HepG2 (cell line): ENCODE measurements at regions not wholly inside any gene's neighbourhood (a gene's known extent, or its start where the extent isn't known, plus 50 kb on each side); places are given as distances from the start of the nearest gene placed in this dataset.

Experiments used
- EP300 ChIP-seq, 3 experiments: sonication (generic) in 1 of 3; formaldehyde crosslinking in 1 of 3; IDR thresholded peaks; 2 replicates each; pipeline versions ENCODE4 v1.5.1 to v1.6.1; 2011 to 2020; ENCODE audit warnings: low read depth in 2 of 3, low read length in 2 of 3, borderline replicate concordance in 1 of 3, improper control_type of control experiment in 1 of 3, mild to moderate bottlenecking in 1 of 3, missing genetic modification reagents in 1 of 3, moderate library complexity in 1 of 3
- HNRNPLL ChIP-seq: fragments of 200-400 bp; formaldehyde crosslinking; IDR thresholded peaks from 2 replicates; pipeline ENCODE4 v1.6.1; 2017; ENCODE audit warnings: mild to moderate bottlenecking, low read depth, low read length; ENCODE audit not compliant: poor library complexity, severe bottlenecking
- IRF1 ChIP-seq: sonication (generic); formaldehyde crosslinking; IDR thresholded peaks from 2 replicates; pipeline ENCODE4 v1.4.0; 2020; ENCODE audit warnings: low read depth, mild to moderate bottlenecking, missing genetic modification reagents
- MEIS2 ChIP-seq: sonication (generic); formaldehyde crosslinking; IDR thresholded peaks from 2 replicates; pipeline ENCODE4 v1.9.0; 2021; ENCODE audit warnings: mild to moderate bottlenecking, missing genetic modification reagents
- MYNN ChIP-seq: sonication (generic); formaldehyde crosslinking; IDR thresholded peaks from 2 replicates; pipeline ENCODE4 v1.4.0; 2020; ENCODE audit warnings: mild to moderate bottlenecking, low read depth, missing genetic modification reagents
- SP2 ChIP-seq: sonication (generic); formaldehyde crosslinking; IDR thresholded peaks from 2 replicates; pipeline ENCODE4 v1.5.1; 2020; ENCODE audit warnings: mild to moderate bottlenecking, missing genetic modification reagents
- SRSF9 ChIP-seq: fragments of 200-400 bp; formaldehyde crosslinking; IDR thresholded peaks from 2 replicates; pipeline ENCODE4 v1.6.1; 2018; ENCODE audit warnings: borderline replicate concordance, mild to moderate bottlenecking, low read depth, low read length; ENCODE audit not compliant: insufficient read depth, poor library complexity, severe bottlenecking
- TERF1 ChIP-seq: sonication (generic); formaldehyde crosslinking; IDR thresholded peaks from 2 replicates; pipeline ENCODE4 v1.8.0; 2022; ENCODE audit warnings: mild to moderate bottlenecking, missing genetic modification reagents, moderate library complexity
- ZBTB3 ChIP-seq: sonication (generic); formaldehyde crosslinking; IDR thresholded peaks from 2 replicates; pipeline ENCODE4 v1.4.0; 2020; ENCODE audit warnings: low read depth, mild to moderate bottlenecking, moderate library complexity, missing genetic modification reagents, borderline replicate concordance
- TF ChIP-seq, protein P1 (sequence below): sonication (generic); formaldehyde crosslinking; IDR thresholded peaks from 2 replicates; pipeline ENCODE4 v1.4.0; 2020; ENCODE audit warnings: missing genetic modification reagents
- TF ChIP-seq, protein P2 (sequence below): sonication (generic); formaldehyde crosslinking; IDR thresholded peaks from 2 replicates; pipeline ENCODE4 v1.5.0; 2020; ENCODE audit warnings: mild to moderate bottlenecking, missing genetic modification reagents, moderate library complexity

GRCh38 chr5:107224272-107224671, 446.5 kb downstream of the EFNA5 start:
- TF ChIP-seq EP300 (IDR thresholded peaks at IDR 0.05; ENCODE audit: low read depth in 2 of 2, low read length in 2 of 2) (no peak), EP300 (CRISPR knock-in tag; IDR thresholded peaks at IDR 0.05; ENCODE audit: borderline replicate concordance) (no peak), TERF1 (CRISPR knock-in tag) (no peak), ZBTB3 (CRISPR knock-in tag) (no peak), MEIS2 (CRISPR knock-in tag) (no peak), SRSF9 (no peak), MYNN (no peak), HNRNPLL (no peak), IRF1 (CRISPR knock-in tag) (no peak), SP2 (CRISPR knock-in tag) (no peak)
- TF ChIP-seq, protein P1, sequence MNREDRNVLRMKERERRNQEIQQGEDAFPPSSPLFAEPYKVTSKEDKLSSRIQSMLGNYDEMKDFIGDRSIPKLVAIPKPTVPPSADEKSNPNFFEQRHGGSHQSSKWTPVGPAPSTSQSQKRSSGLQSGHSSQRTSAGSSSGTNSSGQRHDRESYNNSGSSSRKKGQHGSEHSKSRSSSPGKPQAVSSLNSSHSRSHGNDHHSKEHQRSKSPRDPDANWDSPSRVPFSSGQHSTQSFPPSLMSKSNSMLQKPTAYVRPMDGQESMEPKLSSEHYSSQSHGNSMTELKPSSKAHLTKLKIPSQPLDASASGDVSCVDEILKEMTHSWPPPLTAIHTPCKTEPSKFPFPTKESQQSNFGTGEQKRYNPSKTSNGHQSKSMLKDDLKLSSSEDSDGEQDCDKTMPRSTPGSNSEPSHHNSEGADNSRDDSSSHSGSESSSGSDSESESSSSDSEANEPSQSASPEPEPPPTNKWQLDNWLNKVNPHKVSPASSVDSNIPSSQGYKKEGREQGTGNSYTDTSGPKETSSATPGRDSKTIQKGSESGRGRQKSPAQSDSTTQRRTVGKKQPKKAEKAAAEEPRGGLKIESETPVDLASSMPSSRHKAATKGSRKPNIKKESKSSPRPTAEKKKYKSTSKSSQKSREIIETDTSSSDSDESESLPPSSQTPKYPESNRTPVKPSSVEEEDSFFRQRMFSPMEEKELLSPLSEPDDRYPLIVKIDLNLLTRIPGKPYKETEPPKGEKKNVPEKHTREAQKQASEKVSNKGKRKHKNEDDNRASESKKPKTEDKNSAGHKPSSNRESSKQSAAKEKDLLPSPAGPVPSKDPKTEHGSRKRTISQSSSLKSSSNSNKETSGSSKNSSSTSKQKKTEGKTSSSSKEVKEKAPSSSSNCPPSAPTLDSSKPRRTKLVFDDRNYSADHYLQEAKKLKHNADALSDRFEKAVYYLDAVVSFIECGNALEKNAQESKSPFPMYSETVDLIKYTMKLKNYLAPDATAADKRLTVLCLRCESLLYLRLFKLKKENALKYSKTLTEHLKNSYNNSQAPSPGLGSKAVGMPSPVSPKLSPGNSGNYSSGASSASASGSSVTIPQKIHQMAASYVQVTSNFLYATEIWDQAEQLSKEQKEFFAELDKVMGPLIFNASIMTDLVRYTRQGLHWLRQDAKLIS: no peak
- TF ChIP-seq, protein P2, sequence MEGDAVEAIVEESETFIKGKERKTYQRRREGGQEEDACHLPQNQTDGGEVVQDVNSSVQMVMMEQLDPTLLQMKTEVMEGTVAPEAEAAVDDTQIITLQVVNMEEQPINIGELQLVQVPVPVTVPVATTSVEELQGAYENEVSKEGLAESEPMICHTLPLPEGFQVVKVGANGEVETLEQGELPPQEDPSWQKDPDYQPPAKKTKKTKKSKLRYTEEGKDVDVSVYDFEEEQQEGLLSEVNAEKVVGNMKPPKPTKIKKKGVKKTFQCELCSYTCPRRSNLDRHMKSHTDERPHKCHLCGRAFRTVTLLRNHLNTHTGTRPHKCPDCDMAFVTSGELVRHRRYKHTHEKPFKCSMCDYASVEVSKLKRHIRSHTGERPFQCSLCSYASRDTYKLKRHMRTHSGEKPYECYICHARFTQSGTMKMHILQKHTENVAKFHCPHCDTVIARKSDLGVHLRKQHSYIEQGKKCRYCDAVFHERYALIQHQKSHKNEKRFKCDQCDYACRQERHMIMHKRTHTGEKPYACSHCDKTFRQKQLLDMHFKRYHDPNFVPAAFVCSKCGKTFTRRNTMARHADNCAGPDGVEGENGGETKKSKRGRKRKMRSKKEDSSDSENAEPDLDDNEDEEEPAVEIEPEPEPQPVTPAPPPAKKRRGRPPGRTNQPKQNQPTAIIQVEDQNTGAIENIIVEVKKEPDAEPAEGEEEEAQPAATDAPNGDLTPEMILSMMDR (CRISPR knock-in tag): no peak
